ENCODE measurements at regions not wholly inside any gene's neighbourhood (a gene's known extent, or its start where the extent isn't known, plus 50 kb on each side); places are given as distances from the start of the nearest gene placed in this dataset.
"Not testable (repeated sequence)": the region's sequence is repeated elsewhere in the genome, so short reads cannot be mapped to it uniquely, and the experiment has no call there.

DNA sequence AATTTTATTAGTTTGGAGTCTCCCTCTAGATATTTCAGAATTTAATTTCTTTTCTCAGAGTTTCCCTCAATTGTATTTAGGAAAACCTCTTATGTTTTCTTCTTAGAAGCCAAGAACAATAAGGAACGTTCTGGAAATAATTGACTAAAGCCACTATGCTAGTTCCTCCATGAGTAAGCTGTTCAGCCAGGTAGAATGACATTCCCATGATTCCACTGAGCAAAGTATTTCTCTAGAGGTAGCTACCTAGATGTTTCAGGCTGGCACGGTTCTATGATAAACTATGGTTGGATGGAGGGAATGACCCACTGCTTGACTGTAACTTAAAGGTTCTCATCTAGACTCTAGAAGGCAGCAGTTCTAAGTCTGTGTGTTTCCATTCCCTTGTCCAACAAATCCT is 62.4 kb downstream of the CLDN17 start:
- no peak for DNase-seq

GRCh38 chr21:30102871-30103270 is 63.7 kb downstream of the CLDN17 start:
- no peak for DNase-seq

- DNase-seq: no peak
Measured at GRCh38 chr21:30101967-30102366, 64.6 kb downstream of the CLDN17 start.

DNA sequence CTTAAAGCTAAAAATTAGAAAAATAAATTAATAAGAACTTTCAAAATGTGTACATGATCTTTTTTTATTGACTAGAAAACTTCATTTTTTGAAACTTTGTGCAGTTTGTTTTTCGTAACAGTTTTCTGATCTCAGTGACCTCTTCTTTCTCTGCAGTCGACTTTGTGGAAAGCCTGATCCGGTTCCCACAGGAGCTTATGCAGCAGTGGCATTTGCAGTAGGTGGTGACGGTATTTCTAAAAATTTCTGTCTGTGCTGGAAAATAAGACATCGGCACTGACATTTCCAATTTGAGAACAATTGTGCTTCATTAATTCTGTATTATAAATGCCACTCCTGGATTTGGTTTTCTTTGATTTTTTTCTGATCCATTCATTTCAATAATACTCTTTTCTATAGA is 68.8 kb downstream of the CLDN17 start:
- DNase-seq: no peak

DNA sequence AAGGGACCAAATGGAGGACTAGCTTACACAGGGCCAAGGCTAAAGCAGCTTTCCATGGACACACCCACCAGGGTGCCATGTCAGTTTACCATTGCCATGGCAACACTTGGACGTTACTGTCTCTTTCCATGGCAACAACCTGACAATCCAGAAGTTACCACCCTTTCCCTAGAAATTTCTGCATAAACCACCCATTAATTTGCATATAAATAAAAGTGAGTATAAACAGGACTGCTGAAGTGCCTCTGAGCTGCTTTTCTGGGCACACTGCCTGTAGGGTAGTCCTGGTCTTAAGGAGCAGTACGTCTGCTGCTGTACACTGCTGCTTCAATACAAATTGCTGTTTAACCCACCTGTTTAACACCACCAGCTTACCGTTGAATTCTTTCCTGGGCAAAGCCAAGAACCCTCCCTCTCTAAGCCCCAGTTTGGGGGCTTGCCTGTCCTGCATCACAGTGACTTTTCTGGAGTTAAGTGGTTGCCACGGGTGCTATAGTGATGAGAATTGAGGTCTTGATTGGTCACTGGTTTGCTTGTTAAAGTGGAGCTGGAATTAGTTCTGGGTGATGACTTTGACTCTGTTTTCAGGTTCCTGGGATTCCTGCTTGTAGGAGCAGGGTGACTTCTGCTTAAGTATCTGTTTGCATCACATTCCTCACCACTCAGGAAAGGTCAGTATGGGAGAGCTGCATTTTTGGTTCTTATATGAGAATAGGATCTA is 83.2 kb downstream of the CLDN17 start:
- DNase-seq: no peak

GRCh38 chr21:30081506-30081905 is 85.1 kb downstream of the CLDN17 start:
- DNase-seq: no peak

GRCh38 chr21:30072496-30072895 is 94.1 kb downstream of the CLDN17 start:
- DNase-seq: no peak

- DNase-seq: no peak
Measured at GRCh38 chr21:30058928-30059327, 107.7 kb downstream of the CLDN17 start.

- DNase-seq: no peak
Measured at GRCh38 chr21:30057108-30057507, 109.5 kb downstream of the CLDN17 start.

DNA sequence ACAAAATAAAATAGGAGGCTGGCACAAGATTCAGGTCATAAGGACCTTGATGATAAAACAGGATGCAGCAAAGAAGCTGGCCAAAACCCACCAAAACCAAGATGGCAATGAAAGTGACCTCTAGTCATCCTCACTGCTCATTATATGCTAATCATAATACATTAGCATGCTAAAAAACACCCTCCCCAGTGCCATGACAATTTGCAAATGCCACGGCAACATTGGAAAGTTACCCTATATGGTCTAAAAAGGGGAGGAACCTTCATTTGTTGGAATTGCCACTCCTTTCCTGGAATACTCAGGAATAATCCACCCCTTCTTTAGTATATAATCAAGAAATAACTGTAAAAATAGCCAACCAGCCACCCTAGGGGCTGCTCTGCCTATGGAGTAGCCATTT is 108.8 kb upstream of the GRIK1 start:
- DNase-seq: no peak

DNA sequence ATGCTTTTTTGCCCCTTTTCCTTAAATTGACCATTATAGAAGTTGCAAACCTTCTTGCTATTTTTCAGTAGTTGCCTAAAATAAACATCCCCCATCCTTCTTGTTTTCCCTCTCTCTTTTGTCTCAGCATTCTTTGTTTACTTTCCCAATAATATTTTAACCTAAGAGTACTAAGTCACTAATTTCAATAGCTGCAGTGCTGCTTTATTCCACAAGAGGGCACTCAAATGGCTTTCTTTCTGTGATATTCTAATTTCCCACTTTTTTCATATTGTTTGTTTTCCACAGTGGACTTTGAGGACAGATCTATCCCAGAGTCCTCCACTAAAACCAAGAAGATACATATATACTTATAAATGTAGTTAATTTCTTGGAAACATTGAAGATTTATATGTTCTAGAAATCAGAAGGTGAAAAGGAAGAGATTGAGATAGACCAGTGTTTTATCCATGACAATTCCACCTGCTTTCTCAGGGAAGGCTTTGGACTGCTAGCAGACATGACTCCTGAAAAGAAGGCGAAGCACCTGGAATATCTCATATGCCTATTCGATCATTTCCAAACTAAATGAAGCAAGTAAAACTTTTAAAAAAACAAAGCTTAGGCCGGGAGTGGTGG is 104.8 kb upstream of the GRIK1 start:
- DNase-seq: peak; percentile 20

DNA sequence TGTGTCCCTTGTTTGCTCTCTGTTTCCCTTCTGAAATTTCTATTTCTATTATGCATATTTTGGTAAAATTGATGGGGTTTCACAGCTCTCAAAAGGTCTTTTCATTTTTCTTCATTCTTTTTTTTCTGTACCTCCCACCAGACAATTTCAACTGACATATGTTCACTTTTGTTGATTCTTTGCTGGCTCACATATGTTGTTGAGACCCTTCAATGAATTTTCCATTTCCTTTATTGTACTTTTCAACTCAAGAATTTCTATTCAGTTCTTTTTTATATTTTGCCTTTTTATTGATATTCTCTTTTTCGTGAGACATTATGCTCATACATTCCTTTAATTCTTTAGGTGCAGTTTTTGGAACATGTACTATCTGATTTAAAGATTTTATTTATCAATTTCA is 102.6 kb upstream of the GRIK1 start:
- DNase-seq: no peak

GRCh38 chr21:30033441-30033840 is 93.6 kb upstream of the GRIK1 start:
- no peak for DNase-seq

DNA sequence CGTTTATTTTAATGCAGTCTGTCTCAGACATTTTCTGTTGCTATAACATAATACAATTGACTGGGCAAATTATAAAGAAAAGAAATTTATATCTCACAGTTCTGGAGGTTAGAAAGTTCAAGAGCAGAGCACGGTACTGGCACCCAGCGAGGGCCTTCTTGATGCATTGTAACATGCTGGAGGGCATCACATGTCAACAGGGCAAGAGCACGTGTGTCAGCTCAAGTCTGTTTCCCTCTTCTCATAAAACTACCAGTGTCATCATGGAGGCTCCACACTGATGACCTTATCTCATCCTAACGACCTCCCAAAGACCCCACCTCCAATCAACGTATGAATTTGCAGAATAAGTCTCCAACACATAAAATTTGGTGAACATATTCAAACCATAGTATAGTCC is 90.6 kb upstream of the GRIK1 start:
- no peak for DNase-seq

- no peak for DNase-seq
Measured at GRCh38 chr21:30028537-30028936, 88.7 kb upstream of the GRIK1 start.

DNA sequence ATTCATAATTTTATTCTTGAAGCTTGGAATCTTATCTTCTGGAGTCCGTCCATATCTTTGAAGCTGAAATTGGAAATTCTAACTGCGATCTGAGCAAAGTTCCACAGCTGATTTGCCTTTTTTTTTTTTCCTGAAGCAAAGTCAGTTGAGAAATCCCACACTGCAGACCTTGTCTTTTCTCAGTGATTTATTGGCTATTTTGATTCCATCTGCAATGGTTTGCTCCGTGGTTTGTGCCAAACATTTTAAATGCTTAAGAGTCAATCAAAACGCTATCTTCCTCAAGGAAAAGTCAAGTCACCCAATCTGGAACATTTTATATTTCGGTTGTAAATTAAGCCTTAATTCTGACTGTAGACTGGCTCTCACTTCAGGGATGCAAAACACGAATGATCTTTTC is 88.2 kb upstream of the GRIK1 start:
- DNase-seq: no peak

- not testable (repeated sequence) for DNase-seq
Measured at GRCh38 chr21:30023056-30023455, 83.3 kb upstream of the GRIK1 start.

GRCh38 chr21:30014886-30015285 is 75.1 kb upstream of the GRIK1 start:
- no peak for DNase-seq

DNA sequence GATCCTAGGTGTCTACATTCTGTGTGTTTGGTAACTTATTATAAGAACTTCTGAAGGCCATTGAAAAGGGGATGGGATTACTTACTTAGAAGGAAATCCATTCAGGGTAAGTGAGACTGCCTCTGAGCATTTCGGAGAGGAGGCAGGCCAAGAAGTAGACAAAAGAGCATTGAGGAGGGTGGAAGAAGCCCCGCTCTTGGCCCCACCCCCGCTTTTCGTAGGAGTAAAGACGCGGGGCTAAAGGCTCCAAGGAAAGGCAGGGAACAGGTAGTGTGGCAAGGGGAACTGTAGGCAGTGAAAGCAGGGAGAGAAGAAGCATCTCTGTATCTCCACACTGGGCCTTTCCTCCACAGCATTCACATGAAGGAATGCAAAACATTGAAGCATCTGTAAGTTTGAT is 51.8 kb upstream of the GRIK1 start:
- no peak for DNase-seq

- DNase-seq: no peak
Measured at GRCh38 chr21:29989634-29990234, 49.9 kb upstream of the GRIK1 start.

All from inflammatory macrophage treated with lipopolysaccharide for 4 hours (primary cell).